HL-60 (cell line): ENCODE measurements at regions not wholly inside any gene's neighbourhood (a gene's known extent, or its start where the extent isn't known, plus 50 kb on each side); places are given as distances from the start of the nearest gene placed in this dataset.

Experiments
- DNase-seq, 2 experiments: peaks; one replicate each; pipeline ENCODE4 v3.0.0-alpha.2; 2010 to 2020; ENCODE audit warnings: low read depth in 1 of 2, low spot score in 1 of 2
- H3K27ac ChIP-seq: fragments of 250-450 bp; sonication (Bioruptor Pico); replicated peaks from 2 replicates; pipeline ENCODE4 v1.5.1; 2020; ENCODE audit warnings: mild to moderate bottlenecking, moderate library complexity
- H3K27me3 ChIP-seq: fragments of 250-450 bp; sonication (Bioruptor Pico); 2 replicates; pipeline ENCODE4 v1.5.1; 2021; ENCODE audit warnings: mild to moderate bottlenecking, moderate library complexity; ENCODE audit not compliant: insufficient read depth, poor library complexity, severe bottlenecking
- H3K4me3 ChIP-seq: replicated peaks from 2 replicates; pipeline ENCODE4 v1.5.1; 2011; ENCODE audit warnings: mild to moderate bottlenecking, control low read depth, low read length; ENCODE audit not compliant: insufficient read depth
- GABPA ChIP-seq: IDR thresholded peaks from 2 replicates; pipeline ENCODE4 v1.6.1; 2012; ENCODE audit warnings: low read depth
- POLR2AphosphoS5 ChIP-seq: IDR thresholded peaks from 2 replicates; pipeline ENCODE4 v1.6.1; 2012; ENCODE audit warnings: low read depth
- SPI1 ChIP-seq: IDR thresholded peaks from 2 replicates; pipeline ENCODE4 v1.6.1; 2012; ENCODE audit warnings: low read depth, mild to moderate bottlenecking, borderline replicate concordance
- TF ChIP-seq, protein P1 (sequence below): IDR thresholded peaks from one replicate; pipeline ENCODE4 v1.5.1; 2011; ENCODE audit warnings: low read length, control low read depth, inconsistent platforms; ENCODE audit not compliant: insufficient read depth
- TF ChIP-seq, protein P2 (sequence below): IDR thresholded peaks from 2 replicates; pipeline ENCODE4 v1.6.1; 2012; ENCODE audit warnings: low read depth; ENCODE audit not compliant: insufficient replicate concordance

DNA sequence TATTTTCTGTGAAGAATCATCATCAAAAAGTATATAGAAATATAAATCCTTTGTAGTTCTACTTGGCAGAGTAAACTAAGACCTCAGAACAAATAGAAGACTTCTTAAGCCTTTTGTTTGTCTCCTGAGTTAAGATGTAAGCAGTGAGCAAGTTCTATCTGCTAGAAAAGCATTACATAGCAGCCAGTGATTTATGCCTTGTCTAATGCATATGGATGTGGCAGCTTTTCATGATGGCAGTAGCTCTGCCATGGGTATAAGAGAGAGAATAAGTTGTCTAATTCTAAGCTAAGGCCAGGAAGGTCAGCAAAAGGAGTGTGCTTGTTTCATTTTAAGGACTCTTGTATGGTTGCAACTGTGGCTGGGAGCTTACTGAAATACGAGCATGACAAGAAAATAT lies 920.2 kb downstream of the GRIK2 start:
- Histone ChIP-seq H3K27me3 (no peaks in the 10 kb centered on the region), H3K4me3 (no peak overlapping the region), H3K27ac (no peak overlapping the region)
- no peak for DNase-seq
- TF ChIP-seq, protein P1, sequence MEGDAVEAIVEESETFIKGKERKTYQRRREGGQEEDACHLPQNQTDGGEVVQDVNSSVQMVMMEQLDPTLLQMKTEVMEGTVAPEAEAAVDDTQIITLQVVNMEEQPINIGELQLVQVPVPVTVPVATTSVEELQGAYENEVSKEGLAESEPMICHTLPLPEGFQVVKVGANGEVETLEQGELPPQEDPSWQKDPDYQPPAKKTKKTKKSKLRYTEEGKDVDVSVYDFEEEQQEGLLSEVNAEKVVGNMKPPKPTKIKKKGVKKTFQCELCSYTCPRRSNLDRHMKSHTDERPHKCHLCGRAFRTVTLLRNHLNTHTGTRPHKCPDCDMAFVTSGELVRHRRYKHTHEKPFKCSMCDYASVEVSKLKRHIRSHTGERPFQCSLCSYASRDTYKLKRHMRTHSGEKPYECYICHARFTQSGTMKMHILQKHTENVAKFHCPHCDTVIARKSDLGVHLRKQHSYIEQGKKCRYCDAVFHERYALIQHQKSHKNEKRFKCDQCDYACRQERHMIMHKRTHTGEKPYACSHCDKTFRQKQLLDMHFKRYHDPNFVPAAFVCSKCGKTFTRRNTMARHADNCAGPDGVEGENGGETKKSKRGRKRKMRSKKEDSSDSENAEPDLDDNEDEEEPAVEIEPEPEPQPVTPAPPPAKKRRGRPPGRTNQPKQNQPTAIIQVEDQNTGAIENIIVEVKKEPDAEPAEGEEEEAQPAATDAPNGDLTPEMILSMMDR: no peak
- TF ChIP-seq GABPA: no peak
- no peak for TF ChIP-seq SPI1
- TF ChIP-seq, protein P2, sequence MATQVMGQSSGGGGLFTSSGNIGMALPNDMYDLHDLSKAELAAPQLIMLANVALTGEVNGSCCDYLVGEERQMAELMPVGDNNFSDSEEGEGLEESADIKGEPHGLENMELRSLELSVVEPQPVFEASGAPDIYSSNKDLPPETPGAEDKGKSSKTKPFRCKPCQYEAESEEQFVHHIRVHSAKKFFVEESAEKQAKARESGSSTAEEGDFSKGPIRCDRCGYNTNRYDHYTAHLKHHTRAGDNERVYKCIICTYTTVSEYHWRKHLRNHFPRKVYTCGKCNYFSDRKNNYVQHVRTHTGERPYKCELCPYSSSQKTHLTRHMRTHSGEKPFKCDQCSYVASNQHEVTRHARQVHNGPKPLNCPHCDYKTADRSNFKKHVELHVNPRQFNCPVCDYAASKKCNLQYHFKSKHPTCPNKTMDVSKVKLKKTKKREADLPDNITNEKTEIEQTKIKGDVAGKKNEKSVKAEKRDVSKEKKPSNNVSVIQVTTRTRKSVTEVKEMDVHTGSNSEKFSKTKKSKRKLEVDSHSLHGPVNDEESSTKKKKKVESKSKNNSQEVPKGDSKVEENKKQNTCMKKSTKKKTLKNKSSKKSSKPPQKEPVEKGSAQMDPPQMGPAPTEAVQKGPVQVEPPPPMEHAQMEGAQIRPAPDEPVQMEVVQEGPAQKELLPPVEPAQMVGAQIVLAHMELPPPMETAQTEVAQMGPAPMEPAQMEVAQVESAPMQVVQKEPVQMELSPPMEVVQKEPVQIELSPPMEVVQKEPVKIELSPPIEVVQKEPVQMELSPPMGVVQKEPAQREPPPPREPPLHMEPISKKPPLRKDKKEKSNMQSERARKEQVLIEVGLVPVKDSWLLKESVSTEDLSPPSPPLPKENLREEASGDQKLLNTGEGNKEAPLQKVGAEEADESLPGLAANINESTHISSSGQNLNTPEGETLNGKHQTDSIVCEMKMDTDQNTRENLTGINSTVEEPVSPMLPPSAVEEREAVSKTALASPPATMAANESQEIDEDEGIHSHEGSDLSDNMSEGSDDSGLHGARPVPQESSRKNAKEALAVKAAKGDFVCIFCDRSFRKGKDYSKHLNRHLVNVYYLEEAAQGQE: no peak
- no peak for TF ChIP-seq POLR2AphosphoS5

DNA sequence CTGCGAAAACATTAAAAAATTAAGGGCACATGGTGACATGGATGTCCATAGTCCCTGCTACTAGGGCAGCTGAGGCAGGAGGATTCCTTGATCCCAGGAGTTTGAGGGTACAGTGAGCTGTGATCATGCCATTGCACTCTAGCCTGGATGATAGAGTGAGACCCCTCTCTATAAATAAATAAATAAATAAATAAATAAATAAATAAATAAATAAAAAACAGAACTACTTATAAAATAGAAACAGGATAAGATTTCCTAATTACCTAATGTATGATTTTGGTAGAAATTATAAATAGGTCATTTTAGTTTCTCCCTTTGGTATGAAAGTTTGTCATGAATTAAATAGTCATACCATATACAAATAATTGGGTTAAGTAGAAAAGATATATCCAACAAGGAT lies 916.2 kb downstream of the GRIK2 start:
- no peak overlapping the region for H3K27ac ChIP-seq
- DNase-seq: no peak
- TF ChIP-seq, protein P2: no peak
- TF ChIP-seq POLR2AphosphoS5 (no peak), SPI1 (no peak), GABPA (no peak)

DNA sequence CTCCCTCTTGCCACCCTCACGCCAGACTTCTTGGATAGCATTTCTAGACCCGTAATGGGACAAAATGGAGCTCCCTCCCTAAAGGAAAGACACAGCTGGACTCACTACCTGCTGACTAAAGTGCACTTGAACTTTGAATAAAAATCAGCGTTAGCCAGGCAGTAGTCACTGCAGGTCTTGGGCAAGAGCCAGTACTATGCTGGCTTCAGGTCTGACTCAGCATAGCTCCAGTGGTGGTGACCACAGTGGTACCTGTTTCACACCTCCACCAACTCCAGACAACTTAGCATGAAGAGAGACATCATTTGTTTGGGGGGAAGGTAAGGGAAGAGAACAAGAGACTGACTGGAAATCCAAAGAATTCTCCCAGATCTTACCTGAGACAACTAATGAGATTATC lies 906.8 kb downstream of the GRIK2 start:
- Histone ChIP-seq H3K27ac (no peak overlapping the region), H3K27me3 (no peaks in the 10 kb centered on the region), H3K4me3 (no peak overlapping the region)
- TF ChIP-seq, protein P1: no peak
- TF ChIP-seq POLR2AphosphoS5: no peak
- TF ChIP-seq SPI1: no peak
- TF ChIP-seq, protein P2: no peak
- no peak for TF ChIP-seq GABPA
- no peak for DNase-seq

More for the DNA sequence above, 916.2 kb downstream of the GRIK2 start:
- H3K27me3 ChIP-seq: no peaks in the 10 kb centered on the region
- no peak overlapping the region for H3K4me3 ChIP-seq
